GM21423 (cell line): ENCODE measurements at regions not wholly inside any gene's neighbourhood (a gene's known extent, or its start where the extent isn't known, plus 50 kb on each side); places are given as distances from the start of the nearest gene placed in this dataset.
"Not testable (repeated sequence)": the region's sequence is repeated elsewhere in the genome, so short reads cannot be mapped to it uniquely, and the experiment has no call there.

Experiments used
- ATAC-seq: cut with Tn5 transposase; IDR thresholded peaks from one replicate; pipeline ENCODE4 v1.9.1; 2021; ENCODE audit warnings: mild to moderate bottlenecking, moderate library complexity; ENCODE audit not compliant: unreplicated experiment

DNA sequence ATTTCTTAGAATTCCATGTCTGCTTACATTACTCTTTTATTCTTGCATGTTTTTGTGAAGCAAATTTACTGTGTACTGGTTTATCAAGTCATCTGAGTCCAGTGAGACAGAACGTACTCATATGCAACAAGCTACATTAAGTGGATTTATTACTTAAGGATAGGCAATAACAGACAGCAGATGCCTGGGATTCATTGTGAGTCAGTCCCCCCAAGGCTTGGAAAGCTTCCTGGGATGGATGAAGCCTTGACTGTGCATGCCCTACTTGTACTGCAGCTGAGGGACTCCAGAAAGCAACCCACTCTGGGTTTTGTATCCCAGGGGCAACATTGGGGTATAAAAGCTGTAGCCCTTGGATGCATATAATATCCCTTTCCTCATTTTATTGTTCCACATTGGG lies 113.4 kb upstream of the RAB18 start:
- no peak for ATAC-seq

DNA sequence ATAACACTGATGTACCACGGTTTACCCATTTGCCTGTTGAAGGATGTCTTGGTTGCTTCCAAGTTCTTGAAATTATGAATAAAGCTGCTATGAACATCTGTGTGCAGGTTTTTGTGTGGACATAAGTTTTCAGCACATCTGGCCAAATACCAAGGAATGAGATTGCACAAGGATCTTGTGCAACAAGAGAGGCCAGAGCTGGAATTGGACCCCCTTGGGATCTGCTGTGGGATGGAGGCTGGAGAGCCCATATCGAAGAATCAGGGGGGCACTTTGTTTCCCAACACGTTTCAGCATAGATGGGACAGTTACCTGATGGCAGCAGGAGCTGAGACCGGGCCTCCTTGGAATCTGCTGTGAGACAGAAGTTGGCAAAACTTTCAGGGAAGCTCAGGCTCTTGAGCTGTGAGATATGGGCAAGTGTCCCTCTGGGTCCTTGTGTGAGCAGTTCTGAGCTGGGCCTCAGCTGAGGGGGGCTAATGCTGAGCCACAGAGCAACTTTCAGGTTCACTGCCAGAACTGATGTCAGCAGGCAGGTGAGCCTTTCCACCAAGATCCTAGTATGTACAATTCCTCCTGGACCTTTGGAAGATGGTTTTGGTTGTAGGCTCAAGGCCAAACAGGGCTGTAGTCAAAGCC lies 115.2 kb upstream of the RAB18 start:
- ATAC-seq: no peak

DNA sequence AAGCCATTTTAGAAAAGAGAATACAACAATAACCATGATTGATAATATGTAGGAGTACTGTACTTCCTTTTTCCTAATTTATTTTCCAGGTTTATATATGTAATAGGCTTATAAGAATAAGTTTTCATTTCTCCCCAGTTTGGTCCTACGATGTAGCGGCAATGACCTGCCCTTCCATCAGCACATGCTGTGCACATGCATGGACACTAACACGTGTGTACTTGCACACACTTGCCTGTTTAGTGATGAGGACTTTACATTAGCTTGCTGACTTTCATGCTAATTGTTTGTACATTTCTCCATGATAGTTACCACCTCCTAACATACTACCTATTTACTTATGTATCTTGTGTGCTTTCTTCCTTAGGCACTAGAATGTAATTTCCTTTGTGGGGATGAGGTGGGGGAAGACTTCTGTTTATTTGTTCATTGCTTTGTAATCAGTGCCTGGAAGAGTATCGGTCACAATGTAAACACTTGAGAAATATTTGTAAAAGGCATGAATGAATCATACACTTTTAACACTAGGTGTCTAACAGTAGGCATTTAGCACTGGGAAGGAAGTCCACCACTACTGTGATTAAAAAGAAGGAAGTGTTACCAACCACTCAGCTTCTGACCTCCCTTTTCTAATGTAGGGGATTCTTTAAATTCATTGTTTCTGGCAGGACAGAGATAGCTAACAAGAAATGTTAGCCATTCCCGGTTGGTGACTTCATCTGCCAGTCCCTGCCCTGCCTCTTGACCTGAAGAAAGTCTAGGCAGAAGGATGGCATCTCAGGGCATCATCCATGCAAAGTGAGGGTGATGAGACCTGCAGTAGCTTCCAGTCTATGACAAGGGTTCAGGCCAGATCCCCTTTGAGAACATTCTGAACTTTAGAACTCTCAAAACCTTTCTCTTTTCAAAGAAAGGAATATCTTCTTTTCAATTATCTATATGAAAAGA lies 120.2 kb upstream of the RAB18 start:
- ATAC-seq: no peak

DNA sequence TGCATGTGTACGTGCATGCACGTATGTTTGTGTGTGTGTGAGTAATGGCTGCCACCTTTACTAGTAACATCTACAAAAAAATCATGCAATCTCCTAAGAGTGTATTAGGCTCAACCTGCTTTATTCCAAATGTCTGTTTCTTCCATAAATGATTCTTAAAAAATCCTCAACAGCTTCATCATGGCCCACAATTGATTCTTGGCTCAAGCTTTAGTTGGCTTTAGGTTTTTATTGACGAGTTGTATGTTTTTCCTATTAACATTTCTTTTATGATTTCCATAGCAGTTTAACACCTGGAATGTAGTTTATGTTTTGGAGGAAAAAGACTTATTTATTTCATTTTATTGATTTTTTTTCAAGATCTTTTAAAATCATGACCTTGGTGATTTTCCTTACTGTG lies 121.9 kb upstream of the RAB18 start:
- no peak for ATAC-seq

DNA sequence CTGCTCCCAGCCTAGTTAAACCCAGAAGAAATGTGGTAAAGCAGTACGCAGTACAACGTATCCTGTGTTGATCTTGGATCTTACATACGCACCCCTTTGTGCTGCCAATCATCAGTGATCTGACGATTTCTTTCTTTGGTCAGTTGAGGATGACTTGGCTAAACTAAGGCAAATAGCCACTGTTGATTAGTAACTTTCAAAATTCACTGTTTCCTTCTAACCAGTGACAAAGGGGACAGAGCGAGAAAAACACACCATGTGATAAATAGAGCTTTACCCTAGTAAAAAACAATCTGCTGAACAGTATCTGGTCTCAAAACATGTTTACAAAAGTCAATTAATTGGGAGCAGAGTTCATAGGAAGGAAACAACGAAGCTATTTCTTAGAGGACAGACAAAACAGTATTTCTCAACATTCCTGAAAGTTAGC lies 123.2 kb upstream of the RAB18 start:
- ATAC-seq: no peak

DNA sequence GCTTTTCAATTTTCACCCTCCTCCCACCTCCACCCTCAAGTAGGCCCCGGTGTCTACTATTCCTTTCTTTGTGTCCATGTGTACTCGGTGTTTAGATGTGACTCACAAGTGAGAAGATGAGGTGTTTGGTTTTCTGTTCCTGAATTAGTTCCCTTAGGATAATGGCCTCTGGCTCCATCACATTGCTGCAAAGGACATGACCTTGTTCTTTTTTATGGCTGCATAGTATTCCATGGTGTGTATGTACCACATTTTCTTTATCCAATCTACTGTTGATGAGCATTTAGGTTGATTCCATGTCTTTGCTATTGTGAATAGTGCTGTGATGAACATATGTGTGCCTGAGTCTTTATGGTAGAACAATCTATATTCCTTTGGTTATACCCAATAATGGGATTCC lies 125.1 kb upstream of the RAB18 start:
- not testable (repeated sequence) for ATAC-seq

DNA sequence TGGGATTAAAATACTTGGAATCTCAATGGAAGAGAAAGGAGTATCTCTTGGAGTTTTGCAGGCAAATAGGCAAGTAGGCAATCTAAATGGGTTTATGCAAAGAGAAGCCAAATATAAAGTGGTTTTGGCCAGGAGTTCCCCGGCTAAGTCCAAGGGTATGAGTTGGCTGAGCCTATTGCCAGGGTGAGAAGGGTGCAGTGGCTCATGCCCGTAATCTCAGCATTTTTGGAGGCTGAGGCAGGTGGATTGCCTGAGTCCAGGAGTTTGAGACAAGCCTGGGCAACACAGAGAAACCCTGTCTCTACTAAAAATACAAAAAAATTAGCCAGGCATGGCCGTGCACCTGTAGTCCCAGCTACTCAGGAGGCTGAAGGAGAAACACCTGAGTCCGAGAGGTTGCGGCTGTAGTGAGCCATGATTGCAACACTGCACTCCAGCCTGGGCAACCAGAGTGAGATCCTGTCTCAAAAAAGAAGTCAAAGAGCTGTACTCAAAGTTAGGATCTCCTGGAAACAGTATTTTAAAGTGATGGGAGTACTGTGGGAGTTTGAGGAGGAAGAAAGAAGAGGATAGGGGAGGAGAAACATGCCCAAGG lies 130.4 kb upstream of the RAB18 start:
- no peak for ATAC-seq

DNA sequence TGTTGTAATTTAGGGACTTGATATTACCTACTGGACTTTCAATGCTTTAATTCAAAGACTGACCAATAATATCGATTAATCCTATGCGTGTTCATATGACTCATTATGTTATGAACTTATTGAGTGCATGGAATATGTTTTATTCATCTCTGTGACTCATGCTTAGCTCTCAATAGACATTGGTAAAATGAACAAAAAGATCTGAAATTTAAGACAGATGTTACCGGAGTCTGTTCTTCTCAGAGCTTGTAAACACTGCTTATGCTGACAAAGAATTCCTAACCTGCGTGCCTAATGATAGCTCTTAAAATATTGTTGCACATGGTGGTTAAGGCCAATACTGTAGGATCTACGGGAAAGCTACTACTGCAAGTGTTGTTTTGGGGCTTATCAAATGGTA lies 131.5 kb upstream of the ACBD5 start:
- ATAC-seq: no peak

DNA sequence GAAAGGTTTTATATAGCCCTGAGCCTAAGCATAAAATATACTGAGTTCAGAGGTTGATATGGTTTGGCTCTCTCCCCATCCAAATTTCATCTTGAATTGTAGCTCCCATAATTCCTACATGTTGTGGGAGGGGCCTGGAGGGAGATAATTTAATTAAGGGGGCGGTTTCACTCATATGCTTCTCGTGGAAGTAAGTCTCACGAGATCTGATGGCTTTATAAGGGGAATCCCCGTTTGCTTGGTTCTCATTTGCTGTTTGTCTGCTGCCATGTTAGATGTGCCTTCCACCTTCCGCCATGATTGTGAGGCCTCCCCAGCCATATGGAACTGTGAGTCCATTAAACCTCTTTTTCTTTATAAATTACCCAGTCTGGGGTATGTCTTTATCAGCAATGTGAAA lies 130.8 kb upstream of the ACBD5 start:
- not testable (repeated sequence) for ATAC-seq

DNA sequence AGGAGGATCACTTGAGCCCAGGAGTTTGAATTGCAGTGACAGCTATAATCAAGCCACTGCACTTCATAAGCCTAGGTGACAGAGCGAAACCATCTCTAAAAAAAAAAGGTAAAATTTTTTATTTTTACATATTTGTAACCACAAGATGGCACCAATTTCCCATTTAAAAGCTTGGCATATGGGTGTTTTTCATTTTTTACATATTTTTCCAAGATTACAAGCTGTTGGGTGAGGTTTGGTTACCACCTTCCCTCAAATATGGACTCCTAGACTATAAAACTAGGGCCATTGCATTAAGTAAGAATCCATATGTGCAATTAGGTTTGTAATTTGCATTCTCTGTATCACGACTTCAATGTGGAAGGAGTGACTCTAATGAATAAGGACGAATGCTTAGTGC lies 129.3 kb upstream of the ACBD5 start:
- ATAC-seq: no peak

DNA sequence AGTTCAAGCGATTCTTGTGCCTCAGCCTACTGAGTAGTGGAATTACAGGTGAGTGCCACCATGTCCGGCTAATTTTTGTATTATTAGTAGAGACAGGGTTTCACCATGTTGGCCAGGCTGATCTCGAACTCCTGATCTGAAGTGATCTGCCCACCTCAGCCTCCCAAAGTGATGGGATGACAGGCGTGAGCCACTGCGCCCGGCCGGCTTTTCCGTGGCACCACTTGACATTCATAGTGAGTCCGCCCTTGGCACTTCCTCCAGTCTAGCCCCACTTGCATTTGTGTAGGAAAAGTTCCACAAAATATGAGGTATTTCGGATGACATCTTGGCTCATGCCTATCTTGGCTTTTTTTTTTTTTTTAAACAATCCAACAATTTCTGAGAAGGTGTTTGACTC lies 128.1 kb upstream of the ACBD5 start:
- ATAC-seq: no peak

DNA sequence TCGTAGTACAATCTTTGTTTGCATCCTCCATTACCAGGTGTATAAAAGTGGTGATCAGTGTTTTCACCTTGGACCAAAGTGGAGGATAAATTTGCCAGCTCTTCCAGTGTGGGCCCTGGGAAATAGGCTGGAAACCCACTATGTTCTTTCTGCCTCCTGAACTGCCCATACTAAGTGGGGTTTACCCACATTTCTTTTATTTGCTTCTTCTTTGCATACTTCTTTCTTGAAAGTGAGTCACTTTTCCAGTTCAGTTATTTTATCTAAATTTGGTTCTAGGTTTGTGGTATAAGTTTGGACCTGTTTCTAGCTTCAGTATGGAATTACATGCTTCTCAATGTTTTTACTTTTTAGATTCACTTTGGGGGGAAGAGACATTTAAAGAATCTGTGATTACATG lies 126.2 kb upstream of the ACBD5 start:
- no peak for ATAC-seq

DNA sequence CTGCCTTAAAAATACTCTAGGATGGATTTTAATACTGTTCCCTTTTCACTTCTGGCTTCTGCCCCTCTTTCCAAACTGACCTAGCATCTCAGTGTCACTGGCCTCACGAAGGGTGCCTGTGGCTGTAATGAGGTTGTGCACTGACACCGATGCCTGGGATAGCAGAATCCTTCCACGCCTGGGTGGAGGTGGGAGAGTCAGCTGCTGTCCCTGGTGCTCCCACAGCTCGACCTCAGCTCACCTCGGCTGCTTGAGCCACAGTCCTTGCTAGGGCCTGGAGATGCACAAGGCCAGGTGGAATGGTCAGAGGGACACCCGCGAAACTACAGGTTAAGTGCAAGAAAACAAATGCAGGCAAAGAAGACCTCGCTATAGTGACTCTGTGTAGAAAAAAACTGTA lies 123.4 kb upstream of the ACBD5 start:
- no peak for ATAC-seq

DNA sequence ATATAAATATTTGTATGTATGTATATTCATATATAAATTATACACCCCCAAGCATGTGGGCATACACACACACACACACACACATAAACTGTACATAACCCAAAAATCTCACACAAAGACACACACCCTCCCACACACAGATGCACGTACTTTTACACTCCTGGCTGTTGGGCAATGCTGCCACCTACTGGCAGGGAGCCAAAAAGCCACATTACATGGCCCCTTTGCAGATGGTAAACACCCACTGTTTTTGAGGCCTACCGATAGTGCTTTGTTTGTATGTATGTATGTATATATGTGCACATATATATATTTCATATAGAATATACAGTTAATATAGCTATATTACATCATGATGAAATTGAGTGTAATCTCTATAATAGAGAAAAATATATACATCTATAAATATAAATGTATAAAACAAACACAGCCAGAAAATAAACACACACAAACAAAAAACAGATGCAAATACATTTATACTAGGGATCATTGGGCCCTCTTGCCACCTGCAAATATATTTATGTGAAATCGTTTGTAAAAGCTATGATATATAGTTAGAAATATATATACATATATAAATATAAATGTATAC lies 120.1 kb upstream of the ACBD5 start:
- peak; percentile 90 for ATAC-seq

DNA sequence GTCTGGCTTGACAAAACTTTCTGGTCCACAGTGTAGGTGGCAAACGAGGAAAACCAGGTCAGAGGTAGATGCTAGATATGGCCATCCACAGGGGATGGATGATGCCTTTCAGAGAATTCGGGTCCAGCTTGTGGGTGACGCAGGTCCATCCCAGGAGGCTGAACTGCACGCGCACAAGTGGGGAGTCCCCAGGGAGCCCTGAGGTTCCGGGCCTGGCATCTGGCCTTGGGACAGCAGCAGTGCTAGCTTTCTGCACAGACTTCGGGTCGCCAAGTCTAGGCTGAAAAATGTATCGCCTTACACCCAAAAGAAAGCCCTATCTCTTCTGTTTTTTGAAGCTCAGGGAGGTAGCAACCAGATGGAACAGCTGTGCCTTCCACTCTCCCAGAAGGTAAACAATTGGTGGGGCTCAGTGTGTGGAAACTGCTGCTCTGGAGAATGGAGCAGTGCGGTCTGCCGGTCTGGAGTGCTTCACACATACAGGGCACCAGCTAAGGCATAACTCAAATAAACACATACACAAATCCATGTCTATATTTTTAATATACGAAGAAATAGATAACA lies 119.3 kb upstream of the ACBD5 start:
- no peak for ATAC-seq

DNA sequence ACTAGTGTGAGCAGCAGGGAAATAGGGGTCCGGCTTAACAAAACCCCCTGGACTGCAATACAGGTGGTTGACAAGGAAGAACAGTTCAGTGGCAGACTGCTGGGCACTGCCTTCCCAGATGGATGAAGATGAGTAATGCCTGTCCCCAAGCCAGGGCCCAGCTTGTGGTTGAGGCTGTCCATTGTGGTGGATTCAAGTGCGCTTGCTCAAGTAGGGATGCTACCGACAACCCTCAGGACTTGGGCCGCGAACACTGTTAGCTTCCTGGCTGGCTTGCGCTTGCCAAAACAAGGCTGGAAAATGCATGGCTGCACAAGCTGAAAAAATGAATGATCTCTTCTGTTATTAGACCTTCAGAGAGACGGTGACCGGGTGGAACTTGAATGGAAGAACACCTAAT lies 116.1 kb upstream of the ACBD5 start:
- ATAC-seq: no peak

DNA sequence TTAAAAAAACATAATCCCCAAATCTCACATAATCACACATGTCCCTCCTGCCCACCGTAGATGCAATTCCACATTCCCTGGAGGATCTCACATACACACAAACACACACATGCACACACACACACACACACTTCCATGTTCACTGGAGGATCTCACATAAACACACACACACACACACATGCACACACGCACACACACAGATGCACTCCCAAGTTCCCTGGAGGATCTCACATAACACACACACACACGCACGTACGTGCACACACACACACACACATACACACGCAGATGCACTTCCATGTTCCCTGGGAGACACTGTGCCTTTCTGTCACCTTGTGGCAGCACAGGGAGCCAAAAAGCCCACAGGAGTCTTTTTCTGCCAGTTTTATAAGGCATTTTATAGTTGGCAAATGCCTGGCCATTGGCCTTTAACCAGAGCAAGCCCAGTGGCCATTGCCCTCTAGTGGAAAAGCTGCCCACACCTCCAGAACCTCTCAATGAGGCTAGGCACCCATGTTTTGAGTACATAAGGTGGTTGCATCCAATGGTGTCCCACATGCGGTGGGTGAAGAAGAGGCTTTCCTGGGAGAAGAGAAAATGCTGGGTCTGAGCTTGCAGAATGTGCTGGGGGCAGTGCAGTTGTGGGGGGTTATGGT lies 115.4 kb upstream of the ACBD5 start:
- no peak for ATAC-seq

DNA sequence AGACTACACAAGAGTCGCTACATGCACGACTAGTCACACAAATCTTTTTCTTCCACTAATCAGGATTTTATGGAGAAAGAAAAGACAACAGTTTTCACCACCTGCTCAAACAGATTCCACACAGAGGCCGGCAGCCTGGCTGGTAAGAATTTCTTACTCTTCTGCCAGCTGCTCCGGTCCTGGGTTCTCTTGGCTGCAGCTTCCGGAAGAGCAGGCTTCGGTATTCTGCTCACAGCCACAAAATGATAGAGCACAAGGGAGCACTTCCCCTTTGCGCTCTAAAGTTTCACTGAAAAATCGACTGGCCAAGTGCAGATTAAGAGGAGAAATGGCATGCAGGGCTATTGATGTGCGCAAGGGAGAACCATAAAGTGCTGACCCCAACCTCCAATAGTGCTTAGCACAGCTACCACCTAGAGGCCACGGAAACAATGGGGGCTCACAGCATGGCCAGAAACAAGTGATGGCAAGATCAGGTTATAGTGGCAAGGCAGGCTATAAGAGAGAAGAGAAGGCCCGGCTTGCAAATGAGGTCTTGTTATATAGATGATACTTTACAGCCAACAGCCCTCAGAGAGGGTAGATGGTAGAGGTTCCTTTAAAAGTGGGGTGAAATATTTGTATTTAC lies 114.2 kb upstream of the ACBD5 start:
- peak; percentile 95 for ATAC-seq

DNA sequence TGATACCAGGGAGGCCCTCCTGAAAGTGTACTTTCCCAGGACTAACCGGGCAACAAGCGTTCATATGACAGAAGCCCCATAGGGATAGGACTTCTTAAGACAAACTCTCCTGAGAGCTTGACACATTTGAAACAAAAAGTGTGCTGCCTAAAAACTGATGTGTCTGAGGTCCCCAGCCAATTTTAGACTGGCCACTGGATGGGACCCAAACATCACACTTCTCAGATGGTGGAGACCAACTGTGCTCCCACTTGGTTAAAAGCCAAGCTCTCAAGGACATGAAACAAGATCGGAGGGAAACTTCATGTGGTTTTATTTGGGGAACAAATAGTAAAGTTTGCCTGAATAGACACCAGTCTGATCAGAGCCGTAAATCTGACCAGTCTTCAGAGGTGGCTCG lies 113.5 kb upstream of the ACBD5 start:
- ATAC-seq: peak; percentile 9

DNA sequence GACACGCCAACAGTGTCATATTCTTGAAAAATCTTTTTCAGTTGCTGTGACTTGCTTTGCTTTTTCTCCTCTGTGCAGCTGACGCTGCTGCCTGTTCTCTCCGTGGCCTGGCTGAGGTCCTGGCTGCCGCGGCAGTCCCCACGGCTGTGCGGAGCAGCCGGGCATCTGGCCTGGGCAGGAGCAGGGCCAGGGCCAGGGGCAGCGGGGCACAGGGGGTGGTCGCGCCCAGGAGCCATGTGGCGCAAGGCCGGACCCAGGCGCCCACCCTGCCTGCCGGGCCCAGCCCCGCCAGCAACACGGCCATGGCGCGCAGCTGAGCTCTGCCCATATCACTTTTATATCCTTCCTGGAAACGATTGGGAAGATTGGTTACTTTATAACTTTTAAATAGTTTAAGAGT lies 109.4 kb upstream of the ACBD5 start:
- ATAC-seq: no peak
